Cerebellar cortex (tissue), 1 donor: ENCODE measurements at regions not wholly inside any gene's neighbourhood (a gene's known extent, or its start where the extent isn't known, plus 50 kb on each side); places are given as distances from the start of the nearest gene placed in this dataset.
"Not testable (repeated sequence)": the region's sequence is repeated elsewhere in the genome, so short reads cannot be mapped to it uniquely, and the experiment has no call there.

Experiments
- DNase-seq: peaks from one replicate; pipeline ENCODE4 v3.0.0-alpha.2; 2015; ENCODE audit warnings: low spot score

DNA sequence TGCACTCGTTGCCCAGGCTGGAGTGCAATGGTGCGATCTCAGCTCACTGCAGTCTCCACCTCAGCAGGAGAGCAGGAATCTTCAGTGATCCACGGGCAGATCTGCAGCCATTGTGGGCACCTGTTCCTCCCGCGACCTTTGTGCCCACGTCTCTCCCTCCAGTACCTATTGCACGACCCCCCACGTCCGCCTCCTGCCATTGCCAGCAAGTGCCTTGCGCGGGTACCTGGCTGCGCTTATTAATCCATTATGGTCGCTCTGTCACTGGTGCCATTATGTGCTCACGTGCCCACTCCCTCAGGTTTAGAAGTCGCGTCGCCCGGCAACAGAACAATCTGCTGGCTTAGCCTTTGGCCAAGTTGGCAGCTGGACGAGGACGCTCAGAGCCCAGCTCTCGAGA is 146.2 kb upstream of the C1QTNF3 start:
- not testable (repeated sequence) for DNase-seq

DNA sequence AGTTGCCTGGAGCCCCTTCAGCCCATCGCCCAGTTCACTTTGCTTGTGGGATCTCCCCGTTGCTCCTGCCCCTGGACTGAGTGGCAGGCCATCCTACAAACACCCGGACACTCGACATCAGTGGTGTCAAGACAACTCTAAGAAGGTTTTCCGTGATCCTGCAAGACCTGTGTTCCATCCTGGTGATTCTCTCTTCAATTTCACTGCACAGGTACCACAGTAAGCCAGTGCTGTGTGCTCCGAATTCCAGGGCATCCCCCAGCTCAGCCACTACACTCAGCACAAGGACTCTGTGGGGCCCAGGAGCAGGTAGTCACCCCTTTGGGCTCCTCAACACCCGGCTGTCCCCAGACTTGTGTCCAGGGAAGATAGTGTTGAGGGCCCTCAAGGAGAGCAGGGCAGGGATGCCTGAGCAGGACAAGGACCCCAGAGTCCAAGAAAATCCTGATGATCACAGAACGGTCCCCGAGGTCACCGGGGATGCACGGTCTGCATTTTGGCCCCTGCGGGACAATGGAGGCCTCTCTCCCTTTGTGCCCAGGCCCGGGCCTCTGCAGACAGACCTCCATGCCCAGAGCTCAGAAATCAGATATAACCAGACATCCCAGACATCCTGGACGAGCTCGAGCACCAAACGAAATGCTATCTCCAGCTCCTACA is 146.9 kb upstream of the C1QTNF3 start:
- not testable (repeated sequence) for DNase-seq

DNA sequence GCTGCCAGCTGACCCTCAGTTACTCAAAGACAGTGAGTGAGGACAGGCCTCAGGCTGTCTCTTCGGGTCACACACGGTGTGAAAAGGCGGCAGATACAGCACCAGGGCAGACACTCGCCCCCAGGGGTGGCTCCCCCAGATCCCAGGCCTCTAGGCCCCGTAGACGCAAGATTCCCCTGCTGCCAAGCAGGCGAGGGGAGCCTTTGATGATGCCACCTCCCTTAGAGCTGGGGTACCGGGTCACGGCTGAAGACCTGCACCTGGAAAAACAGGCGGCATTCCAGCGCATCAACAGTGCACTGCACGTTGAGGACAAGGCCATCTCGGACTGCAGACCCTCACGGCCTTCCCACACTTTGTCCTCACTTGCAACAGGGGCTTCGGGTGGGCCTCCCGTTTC is 147.5 kb upstream of the C1QTNF3 start:
- DNase-seq, result not testable (repeated sequence)

DNA sequence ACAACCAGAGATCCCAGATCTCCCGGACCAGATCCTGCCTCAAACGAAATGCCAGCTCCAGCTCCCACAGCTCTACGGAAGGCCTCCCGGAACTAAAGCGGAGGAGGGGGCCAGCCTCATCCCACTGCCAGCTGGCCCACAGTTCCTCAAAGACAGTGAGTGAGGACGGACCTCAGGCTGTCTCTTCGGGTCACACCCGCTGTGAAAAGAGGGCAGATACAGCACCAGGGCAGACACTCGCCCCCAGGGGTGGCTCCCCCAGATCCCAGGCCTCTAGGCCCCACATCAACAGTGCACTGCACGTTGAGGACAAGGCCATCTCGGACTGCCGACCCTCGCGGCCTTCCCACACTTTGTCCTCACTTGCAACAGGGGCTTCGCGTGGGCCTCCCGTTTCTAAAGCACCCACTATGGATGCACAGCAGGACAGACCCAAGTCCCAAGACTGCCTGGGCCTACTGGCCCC is 148.3 kb upstream of the C1QTNF3 start:
- DNase-seq, result not testable (repeated sequence)

DNA sequence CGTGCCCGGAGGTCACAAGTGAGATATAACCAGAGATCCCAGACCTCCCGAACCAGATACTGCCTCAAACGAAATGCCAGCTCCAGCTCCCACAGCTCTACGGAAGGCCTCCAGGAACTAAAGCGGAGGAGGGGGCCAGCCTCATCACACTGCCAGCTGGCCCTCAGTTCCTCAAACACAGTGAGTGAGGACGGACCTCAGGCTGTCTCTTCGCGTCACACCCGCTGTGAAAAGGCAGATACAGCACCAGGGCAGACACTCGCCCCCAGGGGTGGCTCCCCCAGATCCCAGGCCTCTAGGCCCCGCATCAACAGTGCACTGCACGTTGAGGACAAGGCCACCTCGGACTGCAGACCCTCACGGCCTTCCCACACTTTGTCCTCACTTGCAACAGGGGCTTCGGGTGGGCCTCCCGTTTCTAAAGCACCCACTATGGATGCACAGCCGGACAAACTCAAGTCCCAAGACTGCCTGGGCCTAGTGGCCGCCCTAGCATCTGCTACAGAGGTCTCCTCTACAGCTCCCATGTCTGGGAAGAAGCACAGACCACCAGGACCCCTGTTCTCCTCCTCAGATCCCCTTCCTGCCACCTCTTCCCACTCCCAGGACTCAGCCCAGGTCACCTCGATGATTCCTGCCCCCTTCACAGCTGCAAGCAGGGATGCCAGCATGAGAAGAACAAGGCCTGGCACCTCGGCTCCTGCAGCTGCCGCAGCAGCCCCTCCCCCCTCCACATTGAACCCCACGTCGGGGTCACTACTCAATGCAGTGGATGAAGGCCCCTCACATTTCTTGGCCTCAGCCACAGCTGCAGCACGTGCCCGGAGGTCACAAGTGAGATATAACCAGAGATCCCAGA is 149.3 kb upstream of the C1QTNF3 start:
- DNase-seq, result not testable (repeated sequence)

DNA sequence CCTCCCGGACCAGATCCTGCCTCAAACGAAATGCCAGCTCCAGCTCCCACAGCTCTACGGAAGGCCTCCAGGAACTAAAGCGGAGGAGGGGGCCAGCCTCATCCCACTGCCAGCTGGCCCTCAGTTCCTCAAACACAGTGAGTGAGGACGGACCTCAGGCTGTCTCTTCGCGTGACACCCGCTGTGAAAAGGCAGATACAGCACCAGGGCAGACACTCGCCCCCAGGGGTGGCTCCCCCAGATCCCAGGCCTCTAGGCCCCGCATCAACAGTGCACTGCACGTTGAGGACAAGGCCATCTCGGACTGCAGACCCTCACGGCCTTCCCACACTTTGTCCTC is 149.9 kb upstream of the C1QTNF3 start:
- not testable (repeated sequence) for DNase-seq

DNA sequence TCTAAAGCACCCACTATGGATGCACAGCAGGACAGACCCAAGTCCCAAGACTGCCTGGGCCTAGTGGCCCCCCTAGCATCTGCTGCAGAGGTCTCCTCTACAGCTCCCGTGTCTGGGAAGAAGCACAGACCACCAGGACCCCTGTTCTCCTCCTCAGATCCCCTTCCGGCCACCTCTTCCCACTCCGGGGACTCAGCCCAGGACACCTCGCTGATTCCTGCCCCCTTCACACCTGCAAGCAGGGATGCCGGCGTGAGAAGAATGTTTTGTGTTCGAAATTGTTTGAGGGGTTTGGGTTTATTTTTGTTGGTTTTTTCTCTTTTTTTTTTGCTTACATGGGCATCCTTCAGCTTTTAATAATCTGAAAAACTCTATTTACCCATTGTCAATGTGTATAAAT is 150.3 kb upstream of the C1QTNF3 start:
- not testable (repeated sequence) for DNase-seq

DNA sequence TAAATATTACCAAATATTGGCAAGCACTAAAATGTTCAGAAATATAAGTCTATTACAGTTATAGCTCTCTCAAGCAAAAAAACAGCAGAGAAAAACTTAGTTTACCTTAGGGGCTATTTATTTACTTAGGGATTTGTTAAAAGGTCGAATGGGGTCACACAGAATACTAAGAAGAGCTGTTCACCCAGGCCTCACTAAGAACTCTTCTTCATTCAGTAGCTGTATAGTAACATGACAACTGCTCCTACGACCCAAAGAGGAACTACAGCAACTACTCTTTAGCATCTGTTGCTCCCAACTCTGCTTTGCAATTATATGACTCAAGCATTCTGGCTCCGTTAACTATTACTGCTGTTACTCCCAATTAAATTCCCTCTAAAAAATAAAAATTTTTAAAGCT is 150.8 kb upstream of the C1QTNF3 start:
- DNase-seq, result not testable (repeated sequence)

DNA sequence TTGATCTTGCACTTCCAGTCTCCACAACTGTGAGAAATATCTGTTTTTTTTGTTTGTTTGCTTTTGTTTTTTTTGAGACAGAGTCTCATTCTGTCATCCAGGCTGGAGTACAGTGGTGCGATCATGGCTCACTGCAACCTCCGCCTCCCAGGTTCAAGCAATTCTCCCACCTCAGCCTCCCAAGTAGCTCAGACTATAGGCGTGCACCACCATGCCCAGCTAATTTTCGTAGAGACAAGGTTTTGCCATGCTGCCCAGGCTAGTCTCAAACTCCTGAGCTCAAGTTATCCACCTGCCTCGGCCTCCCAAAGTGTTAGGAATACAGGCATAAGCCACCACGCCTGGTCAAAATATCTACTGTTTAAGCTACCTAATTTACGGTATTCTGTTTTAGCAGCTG is 153.1 kb upstream of the C1QTNF3 start:
- not testable (repeated sequence) for DNase-seq

DNA sequence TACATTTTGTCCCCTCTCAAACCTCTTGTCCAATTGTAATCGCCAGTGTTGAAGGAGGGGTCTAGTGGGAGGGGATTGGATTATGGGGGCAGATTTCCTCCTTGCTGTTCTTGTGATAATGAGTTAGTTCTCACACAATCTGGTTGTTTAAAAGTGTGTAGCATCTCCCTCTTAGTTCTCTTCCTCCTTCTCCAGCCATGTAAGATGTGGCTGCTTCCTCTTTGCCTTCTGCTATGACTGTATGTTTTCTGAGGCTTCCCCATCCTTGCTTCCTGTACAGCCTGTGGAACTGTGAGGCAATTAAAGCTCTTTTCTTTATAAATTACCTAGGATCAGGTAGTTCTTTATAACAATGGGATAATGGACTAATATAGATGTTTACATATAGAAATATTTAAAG is 162.3 kb upstream of the C1QTNF3 start:
- DNase-seq, result not testable (repeated sequence)

DNA sequence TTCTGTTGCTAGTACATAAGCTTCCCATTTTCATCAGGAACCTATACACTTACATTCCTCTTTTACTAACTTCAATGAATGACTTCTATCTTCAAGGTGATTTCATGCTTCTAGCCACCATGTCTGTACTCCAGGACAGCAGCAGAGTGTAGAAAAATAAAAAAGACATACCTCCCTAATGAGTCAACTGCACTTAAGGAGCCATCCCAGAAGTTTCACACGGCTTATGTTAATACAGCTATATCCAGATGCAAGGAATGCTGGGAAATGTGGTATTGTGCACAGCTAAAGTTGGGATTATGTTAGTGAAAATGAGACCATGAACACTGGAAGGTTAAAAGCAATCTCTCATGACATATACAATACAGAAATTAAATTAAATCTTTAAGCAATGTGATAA is 174.4 kb upstream of the C1QTNF3 start:
- DNase-seq, result not testable (repeated sequence)

DNA sequence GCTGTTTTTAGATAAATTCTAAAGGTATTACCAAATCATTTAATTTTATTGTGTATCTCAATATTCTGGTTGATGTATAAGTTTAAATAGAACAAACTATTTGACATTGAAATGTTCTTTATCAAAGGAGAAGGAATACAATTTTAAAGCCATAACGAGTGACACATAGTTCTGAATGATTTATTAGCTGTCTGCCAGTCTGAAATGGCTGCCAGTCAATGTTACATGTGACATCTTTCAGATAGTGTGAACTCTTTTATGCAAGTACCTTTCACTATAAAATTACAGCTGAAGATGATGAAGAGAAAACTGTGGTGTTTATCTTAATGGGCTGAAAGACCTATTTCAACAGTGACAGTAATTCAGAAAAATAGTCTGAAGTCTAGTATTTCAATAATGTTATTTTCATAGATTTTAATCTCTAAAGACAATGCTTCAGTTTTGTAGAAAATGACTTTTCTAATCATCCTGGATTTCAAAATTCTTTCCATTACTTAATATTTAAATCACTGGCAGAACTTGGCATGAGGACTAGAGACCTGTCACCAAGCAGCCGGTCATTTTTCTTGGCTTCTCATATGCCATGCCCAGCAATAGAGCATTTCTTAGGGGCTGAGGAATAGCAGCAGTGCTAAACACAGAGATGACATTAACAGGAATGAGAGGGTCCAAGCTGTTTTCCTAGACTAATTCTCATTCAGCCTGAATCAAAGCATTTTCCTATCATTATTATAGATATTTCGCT is 178.5 kb upstream of the C1QTNF3 start:
- DNase-seq, result not testable (repeated sequence)

DNA sequence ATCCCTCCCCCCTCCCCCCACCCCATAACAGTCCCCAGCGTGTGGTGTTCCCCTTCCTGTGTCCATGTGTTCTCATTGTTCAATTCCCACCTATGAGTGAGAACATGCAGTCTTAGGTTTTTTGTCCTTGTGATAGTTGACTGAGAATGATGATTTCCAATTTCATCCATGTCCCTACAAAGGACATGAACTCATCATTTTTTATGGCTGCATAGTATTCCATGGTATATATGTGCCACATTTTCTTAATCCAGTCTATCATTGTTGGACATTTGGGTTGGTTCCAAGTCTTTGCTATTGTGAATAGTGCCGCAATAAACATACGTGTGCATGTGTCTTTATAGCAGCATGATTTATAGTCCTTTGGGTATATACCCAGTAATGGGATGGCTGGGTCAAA is 180.1 kb upstream of the C1QTNF3 start:
- DNase-seq, result not testable (repeated sequence)

DNA sequence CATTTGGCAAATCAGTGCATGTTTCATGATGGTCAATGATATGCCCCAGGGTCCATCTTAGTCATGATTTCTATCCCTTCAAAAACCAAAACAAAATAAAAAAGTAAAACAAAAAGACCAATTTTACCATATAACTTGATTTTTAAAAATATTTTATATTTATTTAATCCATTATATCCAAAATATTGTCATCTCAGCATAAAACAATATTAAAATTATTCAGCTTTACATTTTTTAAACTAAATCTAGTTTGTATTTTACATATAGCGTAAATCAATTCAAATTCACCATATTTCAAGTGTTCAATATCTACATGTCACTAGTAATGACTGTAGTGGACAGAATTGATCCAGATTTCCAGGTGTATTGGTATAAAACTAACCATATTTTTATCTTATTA is 187.4 kb upstream of the C1QTNF3 start:
- not testable (repeated sequence) for DNase-seq

DNA sequence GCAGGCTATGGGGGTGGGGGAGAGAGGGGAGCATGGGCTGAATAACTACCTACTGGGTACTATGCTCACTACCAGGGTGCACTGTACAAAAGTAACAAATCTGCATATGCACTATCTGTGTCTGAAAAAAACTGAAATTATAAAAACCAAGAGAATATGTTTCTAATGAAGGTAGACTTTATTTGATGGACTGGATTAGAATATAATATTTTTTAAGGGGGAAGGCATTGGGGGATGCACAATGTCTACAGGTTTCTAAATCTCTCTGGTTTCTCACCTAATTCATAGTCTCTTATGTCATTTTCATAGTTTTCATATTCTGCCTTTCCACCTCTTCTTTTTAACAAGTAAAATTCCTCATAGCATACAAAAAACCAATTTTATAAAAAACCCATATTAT is 200.8 kb upstream of the C1QTNF3 start:
- DNase-seq, result not testable (repeated sequence)

DNA sequence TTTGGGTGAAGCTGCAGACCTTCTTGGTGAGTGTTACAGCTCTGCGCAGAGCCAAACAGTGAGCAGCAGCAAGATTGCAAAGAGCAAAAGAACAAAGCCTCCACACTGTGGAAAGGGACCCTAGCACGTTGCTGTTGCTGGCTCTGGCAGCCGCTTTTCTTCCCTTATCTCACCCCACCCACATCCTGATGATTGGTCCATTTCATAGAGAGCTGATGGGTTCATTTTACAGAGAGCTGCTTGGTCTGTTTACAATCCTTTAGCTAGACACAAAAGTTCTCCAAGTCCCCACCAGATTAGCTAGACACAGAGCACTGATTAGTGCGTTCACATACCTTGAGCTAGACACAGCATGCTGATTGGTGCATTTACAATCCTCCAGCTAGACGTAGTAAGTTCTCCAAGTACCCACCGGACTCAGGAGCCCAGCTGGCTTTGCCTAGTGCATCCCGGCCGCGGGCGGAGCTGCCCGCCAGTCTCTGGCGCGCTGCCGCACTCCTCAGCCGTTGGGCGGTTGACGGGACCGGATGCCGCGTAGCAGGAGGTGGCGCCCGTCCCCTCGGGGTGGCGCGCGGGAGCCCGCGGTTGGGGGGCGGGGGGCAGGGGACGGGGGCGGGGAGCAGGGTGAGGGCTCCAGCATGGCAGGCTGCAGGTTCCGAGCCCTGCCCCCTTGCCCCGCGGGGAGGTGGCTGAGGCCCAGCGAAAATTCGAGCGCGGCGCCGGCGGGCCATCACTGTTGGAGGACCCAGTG is 201.4 kb upstream of the C1QTNF3 start:
- peak; percentile 17 for DNase-seq

DNA sequence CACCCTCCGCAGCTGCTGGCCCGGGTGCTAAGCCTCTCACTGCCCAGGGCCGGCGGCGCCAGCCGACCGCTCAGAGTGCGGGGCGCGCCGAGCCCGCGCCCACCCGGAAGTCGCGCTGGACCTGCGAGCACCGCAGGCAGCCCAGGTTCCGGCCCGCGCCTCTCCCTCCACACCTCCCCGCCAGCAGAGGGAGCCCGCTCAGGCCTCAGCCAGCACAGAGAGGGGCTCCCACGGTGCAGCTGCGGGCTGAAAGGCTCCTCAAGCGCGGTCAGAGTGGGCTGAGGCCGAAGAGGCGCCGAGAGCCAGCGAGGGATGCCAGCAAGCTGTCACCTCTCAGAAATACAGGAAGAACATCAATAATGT is 202.0 kb upstream of the C1QTNF3 start:
- not testable (repeated sequence) for DNase-seq

DNA sequence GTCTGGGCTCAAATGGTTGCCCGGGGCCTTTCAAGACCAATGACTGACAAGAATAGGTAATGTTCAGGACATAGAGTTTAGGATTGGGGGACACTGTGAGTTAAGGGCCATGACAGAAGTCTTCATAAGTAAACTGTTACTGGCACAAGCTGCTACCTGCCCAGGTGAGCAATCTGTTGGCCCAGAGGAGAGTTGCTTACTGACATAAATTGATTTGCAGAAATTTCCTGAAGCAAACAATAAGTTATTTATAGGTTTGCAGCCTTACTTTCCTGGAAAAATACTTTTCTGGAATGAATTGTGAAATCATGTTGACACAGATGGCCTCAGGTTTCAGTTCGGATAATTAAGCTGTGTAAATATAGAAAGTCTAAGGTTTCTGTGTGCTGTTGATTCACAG is 202.8 kb upstream of the C1QTNF3 start:
- DNase-seq, result not testable (repeated sequence)

DNA sequence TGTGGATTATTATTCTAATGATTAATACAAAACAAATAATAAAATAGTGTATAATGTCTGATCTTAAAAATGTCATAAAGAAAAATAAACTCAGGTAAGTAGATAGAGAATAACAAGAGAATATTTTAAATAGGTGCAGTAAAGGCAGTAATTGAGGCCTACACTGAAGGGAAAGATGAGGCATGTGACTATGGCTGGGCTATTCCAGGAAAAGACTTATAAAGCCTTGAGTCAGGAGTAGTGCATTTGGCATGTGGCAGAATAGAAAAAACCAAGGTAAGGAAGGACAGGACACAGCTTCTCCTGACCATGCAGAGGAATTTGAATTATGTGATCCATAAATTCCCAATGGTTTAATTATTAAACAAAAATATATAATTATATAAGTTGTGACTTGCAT is 215.6 kb upstream of the C1QTNF3 start:
- DNase-seq, result not testable (repeated sequence)

DNA sequence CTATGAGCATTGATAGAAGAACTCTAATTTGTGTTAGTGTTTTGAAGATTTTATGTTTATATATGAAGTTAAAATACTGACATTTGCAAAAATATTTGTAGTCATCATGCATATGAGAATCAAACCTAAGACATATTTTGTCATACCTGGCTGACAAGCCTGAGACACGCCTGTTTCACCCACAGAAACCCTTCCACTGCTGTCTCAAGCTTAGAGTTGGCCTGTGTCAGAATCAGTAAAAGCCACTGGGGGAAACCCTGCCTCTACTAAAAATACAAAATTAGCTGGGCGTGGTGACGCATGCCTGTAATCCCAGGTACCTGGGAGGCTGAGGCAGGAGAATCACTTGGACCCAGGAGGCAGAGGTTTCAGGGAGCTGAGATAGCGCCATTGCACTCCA is 218.0 kb upstream of the C1QTNF3 start:
- DNase-seq, result not testable (repeated sequence)

DNA sequence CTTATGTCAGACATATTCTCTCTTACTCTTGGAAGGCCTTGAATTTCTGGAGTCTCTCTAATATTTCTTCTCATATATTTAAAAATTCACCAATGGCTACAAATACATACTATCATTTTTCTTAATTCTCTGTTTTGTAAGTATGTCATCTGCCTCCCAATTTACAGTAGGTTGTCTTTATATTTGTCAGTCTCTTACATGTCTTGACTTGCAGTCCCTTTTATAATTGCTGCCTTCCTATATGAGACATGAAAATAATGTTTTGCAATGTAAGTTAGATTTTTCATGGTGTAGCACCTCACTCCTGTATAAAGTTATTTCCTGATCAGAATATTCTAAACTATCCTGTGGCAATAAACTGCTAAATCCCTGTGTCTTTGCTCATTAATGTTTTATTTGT is 223.1 kb upstream of the C1QTNF3 start:
- not testable (repeated sequence) for DNase-seq

DNA sequence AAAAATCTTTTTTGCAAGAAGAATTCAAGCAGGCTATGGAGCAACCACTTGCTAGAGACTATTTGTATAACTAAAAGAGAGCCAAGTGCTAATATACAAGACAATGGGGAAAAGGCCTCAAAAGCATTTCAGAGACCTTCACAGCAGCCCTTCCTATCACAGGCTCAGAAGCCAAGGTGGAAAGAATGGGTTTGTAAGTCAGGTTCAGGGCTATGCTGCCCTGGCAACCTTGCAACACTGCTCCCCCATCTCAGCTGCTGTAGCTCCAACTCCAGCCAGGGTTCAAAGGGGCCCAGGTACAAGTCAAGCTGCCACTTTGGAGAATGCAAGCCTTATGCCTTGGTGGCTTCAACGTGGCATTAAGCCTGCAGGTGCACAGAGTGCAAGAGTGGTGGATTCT is 253.7 kb upstream of the C1QTNF3 start:
- not testable (repeated sequence) for DNase-seq
